Spleen (tissue), 7 donors: ENCODE measurements at regions not wholly inside any gene's neighbourhood (a gene's known extent, or its start where the extent isn't known, plus 50 kb on each side); places are given as distances from the start of the nearest gene placed in this dataset.

Source experiments
- CTCF ChIP-seq, 11 experiments: fragments of 200-600 bp in 7 of 11; fragments of 450-650 bp in 4 of 11; sonication (generic) in 4 of 11; IDR thresholded peaks in 8 of 11; conservative IDR thresholded peaks in 3 of 11; 1 replicate in 7 of 11; 2 replicates in 4 of 11; pipeline versions ENCODE4 v1.4.0 to v1.8.0; 2016 to 2021; ENCODE audit warnings: antibody characterized with exemption in 11 of 11, inconsistent platforms in 4 of 11, mild to moderate bottlenecking in 1 of 11
- POLR2A ChIP-seq, 3 donors: fragments of 450-650 bp; IDR thresholded peaks; one replicate each; pipeline ENCODE4 v1.5.1; 2017; ENCODE audit warnings: antibody characterized with exemption in 3 of 3, mild to moderate bottlenecking in 1 of 3
- POLR2AphosphoS5 ChIP-seq, 3 donors: sonication (generic); formaldehyde crosslinking; IDR thresholded peaks; one replicate each; pipeline ENCODE4 v1.5.1; 2017; ENCODE audit warnings: antibody characterized with exemption in 3 of 3
- donor health status: DM: no; HTN: no; CAD: no; lungs with moderate emphysema.
- donor health status: DM: no; HTN: no; CAD: no.
- donor health status: DM: no; HTN: no; CAD: no.

DNA sequence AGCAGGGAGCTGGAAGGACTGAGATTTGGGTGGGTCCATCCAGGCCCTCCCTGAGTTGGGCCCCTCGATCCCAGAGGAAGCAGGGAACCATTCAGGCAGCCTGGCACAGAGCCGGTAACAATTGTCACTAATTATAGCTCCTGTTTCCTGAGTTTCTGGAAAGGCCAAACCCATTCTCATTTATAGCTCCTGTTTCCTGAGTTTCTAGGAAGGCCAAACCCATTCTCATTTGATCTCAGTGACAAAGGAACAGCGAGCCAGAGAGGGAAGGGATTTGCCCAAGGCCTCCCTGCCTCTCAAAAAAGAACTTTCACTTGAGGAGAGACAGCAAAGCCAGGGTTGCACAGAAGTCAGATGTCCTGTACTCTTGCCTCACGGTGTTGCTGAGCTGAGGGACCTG, 521.9 kb downstream of the TYW1 start:
- no peak for TF ChIP-seq POLR2A (IDR thresholded peaks at IDR 0.05)
- TF ChIP-seq CTCF (IDR thresholded peaks at IDR 0.05 in 8 of 11, conservative IDR thresholded peaks at IDR 0.05 in 3 of 11) = no peak
- peak in 2 of 3 donors; percentile 44 to 67 for TF ChIP-seq POLR2AphosphoS5 (IDR thresholded peaks at IDR 0.05)
